Fibroblast of lung (primary cell): ENCODE measurements at regions not wholly inside any gene's neighbourhood (a gene's known extent, or its start where the extent isn't known, plus 50 kb on each side); places are given as distances from the start of the nearest gene placed in this dataset.

ENCODE experiments used
- EZH2 ChIP-seq: IDR thresholded peaks from 2 replicates; pipeline ENCODE4 v1.5.1; 2012; ENCODE audit warnings: low read length, control low read depth, mild to moderate bottlenecking; ENCODE audit errors: missing control alignments
- TF ChIP-seq, protein P1 (sequence below), 2 donors: IDR thresholded peaks in 1 of 2; conservative IDR thresholded peaks in 1 of 2; 1 replicate in 1 of 2; 2 replicates in 1 of 2; pipeline ENCODE4 v1.5.1; 2011 to 2012; ENCODE audit warnings: low read length in 2 of 2, control low read depth in 1 of 2, inconsistent platforms in 1 of 2, low read depth in 1 of 2, mild to moderate bottlenecking in 1 of 2

GRCh38 chr3:27657871-27658270, 64.3 kb downstream of the EOMES start:
- TF ChIP-seq, protein P1, sequence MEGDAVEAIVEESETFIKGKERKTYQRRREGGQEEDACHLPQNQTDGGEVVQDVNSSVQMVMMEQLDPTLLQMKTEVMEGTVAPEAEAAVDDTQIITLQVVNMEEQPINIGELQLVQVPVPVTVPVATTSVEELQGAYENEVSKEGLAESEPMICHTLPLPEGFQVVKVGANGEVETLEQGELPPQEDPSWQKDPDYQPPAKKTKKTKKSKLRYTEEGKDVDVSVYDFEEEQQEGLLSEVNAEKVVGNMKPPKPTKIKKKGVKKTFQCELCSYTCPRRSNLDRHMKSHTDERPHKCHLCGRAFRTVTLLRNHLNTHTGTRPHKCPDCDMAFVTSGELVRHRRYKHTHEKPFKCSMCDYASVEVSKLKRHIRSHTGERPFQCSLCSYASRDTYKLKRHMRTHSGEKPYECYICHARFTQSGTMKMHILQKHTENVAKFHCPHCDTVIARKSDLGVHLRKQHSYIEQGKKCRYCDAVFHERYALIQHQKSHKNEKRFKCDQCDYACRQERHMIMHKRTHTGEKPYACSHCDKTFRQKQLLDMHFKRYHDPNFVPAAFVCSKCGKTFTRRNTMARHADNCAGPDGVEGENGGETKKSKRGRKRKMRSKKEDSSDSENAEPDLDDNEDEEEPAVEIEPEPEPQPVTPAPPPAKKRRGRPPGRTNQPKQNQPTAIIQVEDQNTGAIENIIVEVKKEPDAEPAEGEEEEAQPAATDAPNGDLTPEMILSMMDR (conservative IDR thresholded peaks at IDR 0.05 in 1 of 2, IDR thresholded peaks at IDR 0.05 in 1 of 2; ENCODE audit: low read depth in 1 of 2, low read length in 2 of 2), result no peak
- TF ChIP-seq EZH2, result no peak
